Tibial nerve (tissue), 4 donors: ENCODE measurements at regions not wholly inside any gene's neighbourhood (a gene's known extent, or its start where the extent isn't known, plus 50 kb on each side); places are given as distances from the start of the nearest gene placed in this dataset.
A peak's percentile ranks its signal among the peaks of the same experiment; 100 is the strongest.

ENCODE experiments used
- DNase-seq, 2 donors: peaks; one replicate each; pipeline ENCODE4 v3.0.0-alpha.2; 2019; ENCODE audit warnings: low spot score in 2 of 2
- H3K27ac ChIP-seq, 4 donors: fragments of 200-600 bp; sonication (generic) in 3 of 4; one replicate each; pipeline ENCODE4 v1.5.1; 2017 to 2019; ENCODE audit warnings: mild to moderate bottlenecking in 1 of 4
- H3K27me3 ChIP-seq, 2 donors: fragments of 200-600 bp; sonication (generic) in 1 of 2; one replicate each; pipeline versions ENCODE4 v1.5.1 to v1.6.0; 2017 to 2019
- H3K36me3 ChIP-seq, 3 donors: fragments of 200-600 bp; sonication (generic); one replicate each; pipeline ENCODE4 v1.5.1; 2018 to 2019
- H3K4me1 ChIP-seq, 4 donors: fragments of 200-600 bp; sonication (generic) in 3 of 4; one replicate each; pipeline ENCODE4 v1.5.1; 2017 to 2019
- H3K4me3 ChIP-seq, 4 donors: fragments of 200-600 bp; sonication (generic) in 3 of 4; one replicate each; pipeline ENCODE4 v1.5.1; 2017 to 2019; ENCODE audit warnings: mild to moderate bottlenecking in 1 of 4, moderate library complexity in 1 of 4
- H3K9me3 ChIP-seq, 4 donors: fragments of 200-600 bp; sonication (generic) in 3 of 4; one replicate each; pipeline ENCODE4 v1.5.1; 2017 to 2019
- CTCF ChIP-seq, 5 experiments: fragments of 200-600 bp in 3 of 5; fragments of 450-650 bp in 2 of 5; sonication (generic) in 3 of 5; IDR thresholded peaks; one replicate each; pipeline ENCODE4 v1.5.1; 2016 to 2019; ENCODE audit warnings: antibody characterized with exemption in 5 of 5, mild to moderate bottlenecking in 3 of 5, moderate library complexity in 2 of 5
- EP300 ChIP-seq, 2 donors: sonication (generic); formaldehyde crosslinking; IDR thresholded peaks; one replicate each; pipeline ENCODE4 v1.6.1; 2017; ENCODE audit warnings: antibody characterized with exemption in 2 of 2, mild to moderate bottlenecking in 1 of 2
- POLR2A ChIP-seq, 2 donors: fragments of 450-650 bp; IDR thresholded peaks; one replicate each; pipeline ENCODE4 v1.6.1; 2017; ENCODE audit warnings: antibody characterized with exemption in 2 of 2, mild to moderate bottlenecking in 2 of 2, moderate library complexity in 2 of 2
- WGBS, 2 donors: methylation state at CpG; one replicate each; pipeline ENCODE4 v1.1.5; 2018; 5-methylcytosine and 5-hydroxymethylcytosine counted together

- Histone ChIP-seq H3K4me1 (no peaks in the 10 kb centered on the region), H3K27ac (no peak overlapping the region), H3K4me3 (no peak overlapping the region), H3K27me3 (no peaks in the 10 kb centered on the region), H3K9me3 (no peaks in the 10 kb centered on the region), H3K36me3 (no peaks in the 10 kb centered on the region)
- 87 to 88% methylated on average over 1 of the region's 1 CpG for WGBS, 2 donors
- TF ChIP-seq CTCF (IDR thresholded peaks at IDR 0.05) (no peak), EP300 (IDR thresholded peaks at IDR 0.05) (no peak), POLR2A (IDR thresholded peaks at IDR 0.05) (no peak)
- DNase-seq: no peak
Observed at GRCh38 chr2:7419814-7420311, 502.7 kb downstream of the RNF144A start.

DNA sequence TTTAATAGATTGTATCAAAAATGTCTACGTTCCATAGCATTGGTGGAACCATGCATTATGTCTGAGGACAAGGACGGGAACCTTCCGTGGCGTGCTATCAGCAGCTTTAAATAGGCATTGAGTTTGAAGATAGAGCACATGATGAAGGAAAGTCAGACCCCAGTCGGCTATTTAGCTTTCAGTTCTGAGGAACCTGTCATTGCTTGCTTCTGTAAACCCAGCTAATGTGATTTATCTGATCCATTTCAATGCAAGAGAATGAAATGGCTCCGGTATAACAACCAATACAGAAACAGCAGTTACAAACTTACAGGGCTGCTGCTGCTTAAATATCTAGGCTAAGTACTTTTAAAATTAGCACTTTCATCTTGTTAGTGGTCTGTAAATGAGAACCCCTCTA, 503.3 kb downstream of the RNF144A start:
- H3K27me3 ChIP-seq: no peaks in the 10 kb centered on the region
- no peaks in the 10 kb centered on the region for H3K4me1 ChIP-seq
- no peaks in the 10 kb centered on the region for H3K36me3 ChIP-seq
- no peak for DNase-seq
- no peak for TF ChIP-seq POLR2A (IDR thresholded peaks at IDR 0.05)
- H3K27ac ChIP-seq: no peak overlapping the region
- WGBS, 2 donors: 69 to 74% methylated on average over 6 of the region's 6 CpGs
- no peak overlapping the region for H3K4me3 ChIP-seq
- H3K9me3 ChIP-seq: no peaks in the 10 kb centered on the region

DNA sequence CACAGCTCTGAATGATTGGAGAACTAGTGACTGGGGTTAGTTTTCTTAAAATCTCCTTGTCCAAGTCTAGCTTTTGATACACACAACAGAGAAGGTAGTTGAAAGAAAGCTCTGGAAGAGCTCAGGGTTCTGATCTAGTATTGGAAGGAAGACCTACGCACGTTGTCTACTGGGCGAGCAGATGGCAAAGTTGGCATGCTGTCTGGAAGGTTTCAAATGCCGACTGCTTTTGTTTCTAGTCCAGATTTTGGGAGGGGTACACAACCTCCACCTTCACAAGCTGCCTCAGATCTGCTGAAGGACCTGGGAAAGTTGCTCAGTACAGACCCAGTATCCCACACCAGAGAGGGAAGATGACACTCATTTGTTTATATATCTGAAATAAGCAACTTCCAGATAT, 507.3 kb downstream of the RNF144A start:
- Histone ChIP-seq H3K9me3 (no peaks in the 10 kb centered on the region), H3K36me3 (no peaks in the 10 kb centered on the region), H3K4me1 (no peaks in the 10 kb centered on the region), H3K27me3 (no peaks in the 10 kb centered on the region), H3K27ac (no peak overlapping the region), H3K4me3 (no peak overlapping the region)
- TF ChIP-seq EP300 (IDR thresholded peaks at IDR 0.05) (no peak), CTCF (IDR thresholded peaks at IDR 0.05) (no peak), POLR2A (IDR thresholded peaks at IDR 0.05) (no peak)
- no peak for DNase-seq
- 70 to 79% methylated on average over 4 of the region's 4 CpGs for WGBS, 2 donors

GRCh38 chr2:7427293-7428060, 510.3 kb downstream of the RNF144A start:
- DNase-seq: peak in 1 of 2 donors; percentile 49
- WGBS, 2 donors: 48 to 50% methylated on average over 8 of the region's 8 CpGs
- H3K36me3 ChIP-seq: no peaks in the 10 kb centered on the region
- TF ChIP-seq CTCF (IDR thresholded peaks at IDR 0.05) (peak; percentile 50 to 78 (median 67)), POLR2A (IDR thresholded peaks at IDR 0.05) (no peak)
- H3K27me3 ChIP-seq: no peaks in the 10 kb centered on the region
- no peaks in the 10 kb centered on the region for H3K9me3 ChIP-seq
- H3K27ac ChIP-seq: no peak overlapping the region
- H3K4me1 ChIP-seq: peaks cover 0 to 15% (median 5%) of the 10 kb centered on the region in 4 donors
- H3K4me3 ChIP-seq: no peak overlapping the region

GRCh38 chr2:7428454-7429204, 511.4 kb downstream of the RNF144A start:
- DNase-seq: no peak
- no peaks in the 10 kb centered on the region for H3K36me3 ChIP-seq
- TF ChIP-seq CTCF (IDR thresholded peaks at IDR 0.05): no peak
- TF ChIP-seq POLR2A (IDR thresholded peaks at IDR 0.05): no peak
- TF ChIP-seq EP300 (IDR thresholded peaks at IDR 0.05): no peak
- no peak overlapping the region for H3K27ac ChIP-seq
- H3K4me1 ChIP-seq: peaks cover 0 to 15% (median 5%) of the 10 kb centered on the region in 4 donors
- peaks cover 0 to 9% (median 0%) of the 10 kb centered on the region in 4 donors for H3K9me3 ChIP-seq
- WGBS, 2 donors: 67 to 75% methylated on average over 15 of the region's 15 CpGs
- H3K4me3 ChIP-seq: no peak overlapping the region
- H3K27me3 ChIP-seq: no peaks in the 10 kb centered on the region
